ENCODE measurements at regions not wholly inside any gene's neighbourhood (a gene's known extent, or its start where the extent isn't known, plus 50 kb on each side); places are given as distances from the start of the nearest gene placed in this dataset.

- TF ChIP-seq CTCF (IDR thresholded peaks at IDR 0.05): no peak
- TF ChIP-seq ZFX (IDR thresholded peaks at IDR 0.05; ENCODE audit: borderline replicate concordance): no peak
These were observed 265.6 kb downstream of the TMX3 start for GRCh38 chr18:68449292-68449691.
